Naive thymus-derived CD4-positive, alpha-beta T cell (primary cell): ENCODE measurements at regions not wholly inside any gene's neighbourhood (a gene's known extent, or its start where the extent isn't known, plus 50 kb on each side); places are given as distances from the start of the nearest gene placed in this dataset.

ENCODE experiments used
- ATAC-seq: fragments of 150-1000 bp; cut with Tn5 transposase; 2 replicates; pipeline ENCODE4 v1.10.0; 2021; ENCODE audit warnings: mild to moderate bottlenecking, moderate library complexity
- CTCF ChIA-PET: fragments of 350-600 bp; sonication (Branson Sonifier 250); formaldehyde crosslinking; loops from one replicate; lab custom pipeline; 2021; ENCODE audit warnings: antibody characterized with exemption; lab: Charles Lee
- POLR2A ChIA-PET: fragments of 350-600 bp; sonication (Branson Sonifier 250); formaldehyde crosslinking; loops from one replicate; lab custom pipeline; 2021; ENCODE audit warnings: antibody characterized with exemption, inconsistent platforms; lab: Charles Lee
- DNase-seq, 9 donors: peaks; one replicate each; pipeline versions ENCODE4 v3.0.0 to v3.0.0-alpha.2; 2020 to 2022; ENCODE audit warnings: mixed read lengths in 1 of 9
- H3K27ac ChIP-seq: one replicate; pipeline ENCODE4 v1.7.0; 2013; ENCODE audit warnings: mild to moderate bottlenecking, low read depth, low read length, moderate library complexity
- H3K27me3 ChIP-seq, 2 donors: one replicate each; pipeline ENCODE4 v1.7.0; 2013; ENCODE audit warnings: low read length in 2 of 2, mild to moderate bottlenecking in 2 of 2, moderate library complexity in 2 of 2; ENCODE audit not compliant: control insufficient read depth in 2 of 2, insufficient read depth in 2 of 2
- H3K36me3 ChIP-seq, 3 experiments: 1 replicate in 2 of 3; 2 replicates in 1 of 3; pipeline ENCODE4 v1.7.0; 2013; ENCODE audit warnings: low read length in 3 of 3, mild to moderate bottlenecking in 3 of 3, moderate library complexity in 1 of 3; ENCODE audit not compliant: insufficient read depth in 3 of 3, control insufficient read depth in 2 of 3
- H3K4me1 ChIP-seq, 2 donors: one replicate each; pipeline ENCODE4 v1.7.0; 2013; ENCODE audit warnings: low read length in 2 of 2, mild to moderate bottlenecking in 2 of 2, moderate library complexity in 1 of 2; ENCODE audit not compliant: control insufficient read depth in 2 of 2, insufficient read depth in 2 of 2
- H3K4me3 ChIP-seq: 2 replicates; pipeline ENCODE4 v1.7.0; 2013; ENCODE audit warnings: mild to moderate bottlenecking, low read length
- H3K9me3 ChIP-seq, 3 experiments: 1 replicate in 2 of 3; 2 replicates in 1 of 3; pipeline ENCODE4 v1.7.0; 2013; ENCODE audit warnings: low read length in 3 of 3; ENCODE audit not compliant: control insufficient read depth in 2 of 3
- H3K27ac Mint-ChIP-seq, 9 donors: one replicate each; pipeline ENCODE4 v1.8.0; 2020 to 2022; ENCODE audit warnings: mixed read lengths in 9 of 9, mild to moderate bottlenecking in 8 of 9, moderate library complexity in 5 of 9, inconsistent platforms in 2 of 9
- H3K27me3 Mint-ChIP-seq, 5 donors: one replicate each; pipeline ENCODE4 v1.8.0; 2021 to 2022; ENCODE audit warnings: mixed read lengths in 5 of 5, mild to moderate bottlenecking in 1 of 5
- H3K36me3 Mint-ChIP-seq, 5 donors: one replicate each; pipeline ENCODE4 v1.8.0; 2020 to 2022; ENCODE audit warnings: mixed read lengths in 5 of 5, mild to moderate bottlenecking in 3 of 5, inconsistent platforms in 1 of 5
- H3K4me1 Mint-ChIP-seq, 7 donors: one replicate each; pipeline ENCODE4 v1.8.0; 2020 to 2022; ENCODE audit warnings: mixed read lengths in 7 of 7, mild to moderate bottlenecking in 3 of 7, inconsistent platforms in 1 of 7
- H3K4me3 Mint-ChIP-seq, 10 donors: one replicate each; pipeline ENCODE4 v1.8.0; 2020 to 2022; ENCODE audit warnings: mild to moderate bottlenecking in 10 of 10, mixed read lengths in 10 of 10, moderate library complexity in 6 of 10, inconsistent platforms in 2 of 10
- H3K9me3 Mint-ChIP-seq, 11 donors: one replicate each; pipeline ENCODE4 v1.8.0; 2020 to 2022; ENCODE audit warnings: mixed read lengths in 11 of 11, mild to moderate bottlenecking in 4 of 11, inconsistent platforms in 1 of 11, moderate library complexity in 1 of 11
- intact Hi-C, 2 donors: fragments of 100-400 bp; cut with micrococcal nuclease; formaldehyde crosslinking; loops; one replicate each; pipeline ENCODE4 v1.15.1; 2023

GRCh38 chr12:92438641-92439419, 264.0 kb upstream of the PLEKHG7 start:
- ChIA-PET CTCF (no interaction called here), POLR2A (interaction anchor here (0.9 to 1.5 kb wide), 2 partner anchors 9 to 293 kb away, joined by 3 to 4 read pairs; partner anchors contain the start of gene BTG1)
- no peak for ATAC-seq
- no peak overlapping the region for H3K27ac Mint-ChIP-seq
- peaks cover 0 to 22% (median 0%) of the 10 kb centered on the region in 11 donors for H3K9me3 Mint-ChIP-seq
- H3K36me3 Mint-ChIP-seq = peaks cover 0 to 17% (median 0%) of the 10 kb centered on the region in 5 donors
- Histone ChIP-seq H3K27ac (no peak overlapping the region), H3K4me1 (peaks cover 0 to 7% of the 10 kb centered on the region in 2 donors), H3K36me3 (no peaks in the 10 kb centered on the region), H3K27me3 (no peaks in the 10 kb centered on the region), H3K9me3 (no peaks in the 10 kb centered on the region), H3K4me3 (no peak overlapping the region)
- intact Hi-C loops = loop anchor here in 1 of 2 donors (2.0 kb wide), 1 partner anchor 14 kb away; no protein-coding TSS in a partner anchor
- H3K27me3 Mint-ChIP-seq = peaks cover 0 to 3% (median 0%) of the 10 kb centered on the region in 5 donors
- H3K4me3 Mint-ChIP-seq = no peak overlapping the region
- peaks cover 8 to 51% (median 24%) of the 10 kb centered on the region in 7 donors for H3K4me1 Mint-ChIP-seq
- DNase-seq = no peak

- H3K9me3 Mint-ChIP-seq = peaks cover 0 to 25% (median 0%) of the 10 kb centered on the region in 11 donors
- CTCF ChIA-PET = no interaction called here
These were observed 265.3 kb upstream of the PLEKHG7 start for GRCh38 chr12:92437452-92437851.

GRCh38 chr12:92436856-92437255, 265.9 kb upstream of the PLEKHG7 start:
- no peak for ATAC-seq
- H3K4me3 ChIP-seq = no peak overlapping the region
- H3K36me3 Mint-ChIP-seq = peaks cover 0 to 21% (median 4%) of the 10 kb centered on the region in 5 donors
- intact Hi-C loops = no loop called here
- H3K27me3 Mint-ChIP-seq = no peaks in the 10 kb centered on the region
- POLR2A ChIA-PET = interaction anchor here (0.8 to 1.0 kb wide), 2 partner anchors 12 to 292 kb away, joined by 3 read pairs; no protein-coding TSS in a partner anchor
- no peaks in the 10 kb centered on the region for H3K36me3 ChIP-seq
- DNase-seq = no peak
- peaks cover 6 to 48% (median 25%) of the 10 kb centered on the region in 7 donors for H3K4me1 Mint-ChIP-seq
- CTCF ChIA-PET = no interaction called here
- H3K4me1 ChIP-seq = no peaks in the 10 kb centered on the region
- no peak overlapping the region for H3K27ac ChIP-seq
- no peak overlapping the region for H3K4me3 Mint-ChIP-seq
- H3K27ac Mint-ChIP-seq = no peak overlapping the region
- no peaks in the 10 kb centered on the region for H3K27me3 ChIP-seq
- H3K9me3 ChIP-seq = no peaks in the 10 kb centered on the region
- peaks cover 0 to 25% (median under 1%) of the 10 kb centered on the region in 11 donors for H3K9me3 Mint-ChIP-seq

More at GRCh38 chr12:92437452-92437851, 265.3 kb upstream of the PLEKHG7 start:
- Mint-ChIP-seq H3K36me3 (peaks cover 0 to 21% (median 4%) of the 10 kb centered on the region in 5 donors), H3K4me3 (no peak overlapping the region), H3K4me1 (peaks cover 6 to 47% (median 25%) of the 10 kb centered on the region in 7 donors), H3K27me3 (no peaks in the 10 kb centered on the region), H3K27ac (peak overlapping the region in 1 of 9 donors; percentile 60)
- Histone ChIP-seq H3K4me1 (peaks cover 0 to 3% of the 10 kb centered on the region in 2 donors), H3K4me3 (no peak overlapping the region), H3K9me3 (no peaks in the 10 kb centered on the region), H3K36me3 (no peaks in the 10 kb centered on the region), H3K27ac (no peak overlapping the region), H3K27me3 (no peaks in the 10 kb centered on the region)
- DNase-seq (no peak), ATAC-seq (no peak)
- intact Hi-C loops = no loop called here
- POLR2A ChIA-PET = interaction anchor here (1.0 kb wide), 1 partner anchor 13 kb away, joined by 3 read pairs; no protein-coding TSS in a partner anchor

GRCh38 chr12:92434607-92435025, 268.2 kb upstream of the PLEKHG7 start:
- Mint-ChIP-seq H3K36me3 (peaks cover 0 to 21% (median 4%) of the 10 kb centered on the region in 5 donors), H3K4me3 (no peak overlapping the region), H3K27ac (peak overlapping the region in 1 of 9 donors; percentile 25), H3K9me3 (peaks cover 0 to 22% (median 3%) of the 10 kb centered on the region in 11 donors), H3K4me1 (peaks cover 12 to 58% (median 28%) of the 10 kb centered on the region in 7 donors), H3K27me3 (no peaks in the 10 kb centered on the region)
- Histone ChIP-seq H3K27ac (no peak overlapping the region), H3K4me1 (no peaks in the 10 kb centered on the region), H3K4me3 (no peak overlapping the region), H3K27me3 (no peaks in the 10 kb centered on the region), H3K36me3 (no peaks in the 10 kb centered on the region), H3K9me3 (no peaks in the 10 kb centered on the region)
- ATAC-seq = no peak
- no peak for DNase-seq
- intact Hi-C loops = no loop called here
- ChIA-PET CTCF (no interaction called here), POLR2A (interaction anchor here (0.6 to 1.7 kb wide), 5 partner anchors 12 to 1008 kb away, joined by 3 to 4 read pairs (median 3); no protein-coding TSS in a partner anchor)

- Histone ChIP-seq H3K36me3 (no peaks in the 10 kb centered on the region), H3K27ac (no peak overlapping the region), H3K4me1 (no peaks in the 10 kb centered on the region), H3K9me3 (no peaks in the 10 kb centered on the region), H3K27me3 (no peaks in the 10 kb centered on the region), H3K4me3 (no peak overlapping the region)
- CTCF ChIA-PET = interaction anchor here (0.6 kb wide), 2 partner anchors 18 to 201 kb away, joined by 3 read pairs; no protein-coding TSS in a partner anchor
- Mint-ChIP-seq H3K36me3 (peaks cover 0 to 22% (median 4%) of the 10 kb centered on the region in 5 donors), H3K27ac (peak overlapping the region in 4 of 9 donors; percentile 1 to 23 (median 17)), H3K4me3 (no peak overlapping the region), H3K4me1 (peaks cover 17 to 59% (median 37%) of the 10 kb centered on the region in 7 donors), H3K27me3 (no peaks in the 10 kb centered on the region), H3K9me3 (peaks cover 0 to 22% (median 5%) of the 10 kb centered on the region in 11 donors)
- POLR2A ChIA-PET = interaction anchor here (0.7 to 1.6 kb wide), 4 partner anchors 16 to 291 kb away, joined by 3 to 5 read pairs (median 4); partner anchors contain the start of gene BTG1
- DNase-seq (no peak), ATAC-seq (no peak)
- intact Hi-C loops = no loop called here
These were observed 269.9 kb upstream of the PLEKHG7 start for GRCh38 chr12:92432724-92433441.

GRCh38 chr12:92431146-92431545, 271.6 kb upstream of the PLEKHG7 start:
- no peaks in the 10 kb centered on the region for H3K4me1 ChIP-seq
- Mint-ChIP-seq H3K27ac (peak overlapping the region in 3 of 9 donors; percentile 13 to 71 (median 23)), H3K27me3 (no peaks in the 10 kb centered on the region), H3K4me3 (no peak overlapping the region), H3K36me3 (peaks cover 0 to 17% (median 4%) of the 10 kb centered on the region in 5 donors), H3K9me3 (peaks cover 0 to 23% (median 5%) of the 10 kb centered on the region in 11 donors), H3K4me1 (peaks cover 13 to 62% (median 35%) of the 10 kb centered on the region in 7 donors)
- no peaks in the 10 kb centered on the region for H3K9me3 ChIP-seq
- ATAC-seq (peak; percentile 70), DNase-seq (peak in 1 of 9 donors; percentile 16)
- intact Hi-C loops = no loop called here
- no peaks in the 10 kb centered on the region for H3K36me3 ChIP-seq
- ChIA-PET CTCF (interaction anchor here (0.6 to 1.2 kb wide), 3 partner anchors 75 to 620 kb away, joined by 3 to 4 read pairs (median 3); no protein-coding TSS in a partner anchor), POLR2A (interaction anchor here (0.7 to 2.0 kb wide), 3 partner anchors 17 to 285 kb away, joined by 3 to 6 read pairs (median 3); partner anchors contain the start of gene BTG1)
- H3K27ac ChIP-seq = no peak overlapping the region
- H3K4me3 ChIP-seq = no peak overlapping the region
- H3K27me3 ChIP-seq = no peaks in the 10 kb centered on the region
